DOHH2 (cell line): ENCODE measurements at regions not wholly inside any gene's neighbourhood (a gene's known extent, or its start where the extent isn't known, plus 50 kb on each side); places are given as distances from the start of the nearest gene placed in this dataset.

ENCODE experiments used
- H3F3A ChIP-seq: fragments of 200-600 bp; sonication (generic), shearing (Covaris generic); 2 replicates; pipeline ENCODE4 v1.6.0; 2016; ENCODE audit warnings: antibody characterized with exemption, mild to moderate bottlenecking; ENCODE audit not compliant: control insufficient read depth, insufficient read depth
- H3K27ac ChIP-seq: fragments of 200-600 bp; sonication (generic); 2 replicates; pipeline ENCODE4 v1.5.1; 2014; ENCODE audit warnings: low read depth, mild to moderate bottlenecking, low read length, moderate library complexity
- H3K27me3 ChIP-seq: fragments of 200-600 bp; sonication (generic); 2 replicates; pipeline ENCODE4 v1.6.1; 2014; ENCODE audit warnings: mild to moderate bottlenecking, low read length, mixed read lengths; ENCODE audit not compliant: control insufficient read depth
- H3K36me3 ChIP-seq: fragments of 200-600 bp; sonication (generic); 2 replicates; pipeline ENCODE4 v1.6.1; 2014; ENCODE audit warnings: mild to moderate bottlenecking, low read length, moderate library complexity, mixed read lengths; ENCODE audit not compliant: control insufficient read depth
- H3K4me1 ChIP-seq: fragments of 200-600 bp; sonication (generic); 2 replicates; pipeline ENCODE4 v1.6.1; 2014; ENCODE audit warnings: mild to moderate bottlenecking, low read length, mixed read lengths; ENCODE audit not compliant: control insufficient read depth
- H3K4me2 ChIP-seq: fragments of 200-600 bp; sonication (generic); 2 replicates; pipeline ENCODE4 v1.6.0; 2014; ENCODE audit warnings: mild to moderate bottlenecking, low read length, moderate library complexity
- H3K4me3 ChIP-seq: fragments of 200-600 bp; sonication (generic); 2 replicates; pipeline ENCODE4 v1.5.1; 2014; ENCODE audit warnings: mild to moderate bottlenecking, low read length, mixed read lengths
- H3K79me2 ChIP-seq: fragments of 200-600 bp; sonication (generic); 2 replicates; pipeline ENCODE4 v1.6.1; 2014; ENCODE audit warnings: mild to moderate bottlenecking, low read length, mixed read lengths; ENCODE audit not compliant: control insufficient read depth
- H3K9me2 ChIP-seq: fragments of 200-600 bp; sonication (generic); replicated peaks from 2 replicates; pipeline ENCODE4 v1.6.1; 2014; ENCODE audit warnings: mild to moderate bottlenecking, low read length, mixed read lengths; ENCODE audit not compliant: control insufficient read depth
- H3K9me3 ChIP-seq: fragments of 200-600 bp; sonication (generic); 2 replicates; pipeline ENCODE4 v1.6.1; 2014; ENCODE audit warnings: antibody characterized with exemption, low read length, mixed read lengths; ENCODE audit not compliant: control insufficient read depth, insufficient read depth
- H4K20me1 ChIP-seq: fragments of 200-600 bp; sonication (generic); 2 replicates; pipeline ENCODE4 v1.6.0; 2014; ENCODE audit warnings: low read depth, mild to moderate bottlenecking, antibody characterized with exemption, low read length, moderate library complexity; ENCODE audit not compliant: control insufficient read depth, insufficient read depth
- EZH2phosphoT487 ChIP-seq: fragments of 200-600 bp; sonication (generic); IDR thresholded peaks from 2 replicates; pipeline ENCODE4 v1.6.1; 2017; ENCODE audit warnings: borderline replicate concordance, mild to moderate bottlenecking, antibody characterized with exemption, low read length, moderate library complexity, mixed read lengths
- TF ChIP-seq, protein P1 (sequence below): fragments of 200-600 bp; sonication (generic); IDR thresholded peaks from one replicate; pipeline ENCODE4 v1.5.1; 2014; ENCODE audit warnings: antibody characterized with exemption, mild to moderate bottlenecking, low read depth, low read length; ENCODE audit not compliant: poor library complexity, severe bottlenecking

DNA sequence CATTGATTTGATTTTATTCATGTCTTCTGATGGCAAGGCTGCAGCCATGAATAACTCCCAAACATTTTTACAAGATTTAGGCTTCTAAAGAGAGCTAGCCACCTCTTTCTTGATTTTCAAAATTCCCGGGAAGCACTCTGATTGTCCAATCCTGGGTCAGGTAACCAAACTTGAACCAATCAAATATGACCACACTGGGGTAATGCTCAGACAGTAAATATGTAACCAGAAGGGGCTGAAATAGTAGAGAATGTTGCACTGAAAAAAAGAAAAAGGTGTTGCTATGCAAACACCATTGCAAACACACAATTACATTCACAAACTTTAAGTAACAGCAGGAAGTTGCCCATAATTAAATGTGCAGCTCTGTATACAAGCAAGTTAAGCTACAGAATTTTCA, 112.9 kb upstream of the IQCM start:
- H3F3A ChIP-seq: no peaks in the 10 kb centered on the region
- no peaks in the 10 kb centered on the region for H3K27me3 ChIP-seq
- no peaks in the 10 kb centered on the region for H3K79me2 ChIP-seq
- H3K9me2 ChIP-seq: no peaks in the 10 kb centered on the region
- no peaks in the 10 kb centered on the region for H3K36me3 ChIP-seq
- no peaks in the 10 kb centered on the region for H4K20me1 ChIP-seq
- H3K4me1 ChIP-seq: no peaks in the 10 kb centered on the region
- TF ChIP-seq, protein P1, sequence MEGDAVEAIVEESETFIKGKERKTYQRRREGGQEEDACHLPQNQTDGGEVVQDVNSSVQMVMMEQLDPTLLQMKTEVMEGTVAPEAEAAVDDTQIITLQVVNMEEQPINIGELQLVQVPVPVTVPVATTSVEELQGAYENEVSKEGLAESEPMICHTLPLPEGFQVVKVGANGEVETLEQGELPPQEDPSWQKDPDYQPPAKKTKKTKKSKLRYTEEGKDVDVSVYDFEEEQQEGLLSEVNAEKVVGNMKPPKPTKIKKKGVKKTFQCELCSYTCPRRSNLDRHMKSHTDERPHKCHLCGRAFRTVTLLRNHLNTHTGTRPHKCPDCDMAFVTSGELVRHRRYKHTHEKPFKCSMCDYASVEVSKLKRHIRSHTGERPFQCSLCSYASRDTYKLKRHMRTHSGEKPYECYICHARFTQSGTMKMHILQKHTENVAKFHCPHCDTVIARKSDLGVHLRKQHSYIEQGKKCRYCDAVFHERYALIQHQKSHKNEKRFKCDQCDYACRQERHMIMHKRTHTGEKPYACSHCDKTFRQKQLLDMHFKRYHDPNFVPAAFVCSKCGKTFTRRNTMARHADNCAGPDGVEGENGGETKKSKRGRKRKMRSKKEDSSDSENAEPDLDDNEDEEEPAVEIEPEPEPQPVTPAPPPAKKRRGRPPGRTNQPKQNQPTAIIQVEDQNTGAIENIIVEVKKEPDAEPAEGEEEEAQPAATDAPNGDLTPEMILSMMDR: no peak
- TF ChIP-seq EZH2phosphoT487: no peak
- no peak overlapping the region for H3K4me3 ChIP-seq
- no peak overlapping the region for H3K27ac ChIP-seq
- H3K4me2 ChIP-seq: no peak overlapping the region
- no peaks in the 10 kb centered on the region for H3K9me3 ChIP-seq

DNA sequence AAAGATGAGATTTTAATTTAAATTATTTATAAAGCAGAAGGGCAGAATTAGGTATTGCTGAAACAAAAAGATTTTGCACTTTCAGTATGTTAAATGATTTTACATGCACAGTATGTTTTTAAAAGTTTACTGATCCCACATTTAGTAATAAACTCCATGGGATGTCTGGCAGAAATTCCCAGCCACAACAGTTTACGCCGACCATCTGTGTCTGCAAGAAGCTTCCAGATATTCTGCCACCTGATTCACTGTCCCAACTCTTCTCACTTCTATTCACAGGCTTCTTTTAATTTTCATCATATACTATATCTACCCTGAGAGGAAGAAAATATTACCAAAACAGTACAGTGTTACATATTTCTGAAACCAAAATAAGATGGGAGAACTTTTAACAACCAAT, 115.8 kb upstream of the IQCM start:
- no peaks in the 10 kb centered on the region for H3K79me2 ChIP-seq
- no peaks in the 10 kb centered on the region for H3F3A ChIP-seq
- no peaks in the 10 kb centered on the region for H3K27me3 ChIP-seq
- H3K9me2 ChIP-seq: no peaks in the 10 kb centered on the region
- H3K9me3 ChIP-seq: no peaks in the 10 kb centered on the region
- H3K4me3 ChIP-seq: no peak overlapping the region
- H3K36me3 ChIP-seq: no peaks in the 10 kb centered on the region
- no peak overlapping the region for H3K4me2 ChIP-seq
- H4K20me1 ChIP-seq: no peaks in the 10 kb centered on the region
- TF ChIP-seq, protein P1: no peak
- TF ChIP-seq EZH2phosphoT487: no peak
- H3K27ac ChIP-seq: no peak overlapping the region
- no peaks in the 10 kb centered on the region for H3K4me1 ChIP-seq

GRCh38 chr4:149932188-149932587, 116.5 kb upstream of the IQCM start:
- H3K27ac ChIP-seq: no peak overlapping the region
- no peaks in the 10 kb centered on the region for H3F3A ChIP-seq
- H3K4me1 ChIP-seq: no peaks in the 10 kb centered on the region
- no peak overlapping the region for H3K4me2 ChIP-seq
- no peaks in the 10 kb centered on the region for H3K36me3 ChIP-seq
- no peaks in the 10 kb centered on the region for H4K20me1 ChIP-seq
- H3K79me2 ChIP-seq: no peaks in the 10 kb centered on the region
- no peaks in the 10 kb centered on the region for H3K9me2 ChIP-seq
- TF ChIP-seq, protein P1: no peak
- no peak for TF ChIP-seq EZH2phosphoT487
- no peak overlapping the region for H3K4me3 ChIP-seq
- no peaks in the 10 kb centered on the region for H3K9me3 ChIP-seq
- no peaks in the 10 kb centered on the region for H3K27me3 ChIP-seq

GRCh38 chr4:149933120-149933519, 117.5 kb upstream of the IQCM start:
- Histone ChIP-seq H3K4me3 (no peak overlapping the region), H3F3A (no peaks in the 10 kb centered on the region), H3K4me1 (no peaks in the 10 kb centered on the region), H3K9me2 (no peaks in the 10 kb centered on the region), H3K36me3 (no peaks in the 10 kb centered on the region), H3K4me2 (no peak overlapping the region), H4K20me1 (no peaks in the 10 kb centered on the region), H3K27ac (no peak overlapping the region), H3K27me3 (no peaks in the 10 kb centered on the region), H3K9me3 (no peaks in the 10 kb centered on the region), H3K79me2 (no peaks in the 10 kb centered on the region)
- TF ChIP-seq, protein P1: no peak
- TF ChIP-seq EZH2phosphoT487: no peak
